GM19467 (cell line): ENCODE measurements at regions not wholly inside any gene's neighbourhood (a gene's known extent, or its start where the extent isn't known, plus 50 kb on each side); places are given as distances from the start of the nearest gene placed in this dataset.

Experiments
- ATAC-seq: cut with Tn5 transposase; IDR thresholded peaks from one replicate; pipeline ENCODE4 v1.9.1; 2021; ENCODE audit warnings: mild to moderate bottlenecking, moderate library complexity; ENCODE audit not compliant: unreplicated experiment

- ATAC-seq: no peak
Measured at GRCh38 chr6:1482381-1483166, 93.2 kb downstream of the FOXF2 start.

- no peak for ATAC-seq
Measured at GRCh38 chr6:1485678-1486077, 96.3 kb downstream of the FOXF2 start.

GRCh38 chr6:1486387-1486786 lies 97.0 kb downstream of the FOXF2 start:
- no peak for ATAC-seq

GRCh38 chr6:1487239-1487638 lies 97.9 kb downstream of the FOXF2 start:
- no peak for ATAC-seq

DNA sequence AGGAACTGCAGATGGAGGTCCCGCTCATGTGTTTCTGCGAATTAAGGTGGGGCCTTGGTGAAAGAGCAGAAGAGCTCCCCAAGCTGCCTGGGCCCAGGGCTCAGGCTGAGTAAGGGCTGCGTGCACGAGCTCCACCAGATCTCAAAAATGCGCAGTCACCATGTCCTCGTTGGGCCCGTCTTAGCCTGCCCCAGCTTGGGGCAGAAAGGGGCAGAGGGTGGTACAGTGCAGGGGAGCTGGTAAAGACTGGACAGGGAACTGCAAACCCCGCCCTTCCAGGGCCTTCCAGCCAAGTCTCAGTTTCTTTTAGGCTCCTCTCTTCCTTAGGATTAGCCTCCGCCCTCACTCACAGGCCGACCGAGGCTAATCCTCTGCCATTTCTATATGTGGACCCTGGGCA lies 101.6 kb downstream of the FOXF2 start:
- ATAC-seq: no peak

DNA sequence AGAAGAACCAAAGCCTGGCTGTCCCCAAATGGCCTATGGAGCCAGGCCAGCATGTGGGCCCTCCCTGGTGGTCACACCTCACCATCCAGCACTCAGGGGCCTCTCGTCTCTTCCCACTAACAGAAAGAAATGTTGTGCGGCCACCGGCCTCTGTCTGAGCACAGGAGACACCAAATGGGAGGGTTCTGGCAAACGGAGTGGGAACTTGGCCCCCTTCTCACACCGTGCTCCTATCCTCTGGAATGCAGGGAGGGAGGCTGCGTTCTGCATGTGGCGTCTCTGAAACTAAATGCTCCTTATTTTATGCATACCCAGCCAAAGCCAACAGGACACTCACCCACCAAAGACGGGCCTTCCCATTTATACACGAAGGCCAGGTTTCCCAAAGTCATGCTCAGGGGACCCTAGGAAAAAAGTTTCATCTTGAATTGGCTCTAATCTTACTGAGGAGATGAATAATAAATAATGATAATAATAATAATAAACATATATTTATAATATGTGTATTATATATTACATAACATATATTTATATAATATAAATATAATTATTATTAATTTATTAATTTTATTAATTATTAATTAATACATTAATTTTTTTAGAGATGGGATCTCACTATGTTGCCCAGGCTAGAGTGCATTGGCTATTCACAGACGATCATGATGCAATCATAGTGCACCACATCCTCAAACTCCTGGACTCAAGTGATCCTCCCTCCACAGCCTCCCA lies 102.4 kb downstream of the FOXF2 start:
- ATAC-seq: no peak

DNA sequence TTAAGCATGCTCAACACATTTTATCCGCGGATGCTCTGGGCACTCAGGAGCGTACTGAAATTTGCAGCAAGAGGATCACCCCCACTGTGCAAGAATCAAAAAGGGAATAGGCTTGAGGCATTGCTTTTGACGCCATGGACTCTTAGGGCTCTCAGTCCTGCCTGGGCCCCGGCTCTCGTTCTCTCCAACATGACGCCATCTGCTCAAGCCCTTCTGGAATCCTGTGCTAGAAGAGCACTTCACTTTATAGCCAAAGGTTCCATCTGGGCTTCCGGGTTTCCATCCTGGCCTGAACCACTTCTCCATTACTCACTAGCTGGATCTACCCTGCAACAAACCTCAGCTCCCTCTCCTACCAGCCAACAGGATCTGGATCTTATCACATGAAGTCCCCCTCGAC lies 105.3 kb downstream of the FOXF2 start:
- no peak for ATAC-seq

GRCh38 chr6:1495344-1495743 lies 106.0 kb downstream of the FOXF2 start:
- ATAC-seq: no peak

GRCh38 chr6:1496092-1496491 lies 106.7 kb downstream of the FOXF2 start:
- ATAC-seq: no peak

DNA sequence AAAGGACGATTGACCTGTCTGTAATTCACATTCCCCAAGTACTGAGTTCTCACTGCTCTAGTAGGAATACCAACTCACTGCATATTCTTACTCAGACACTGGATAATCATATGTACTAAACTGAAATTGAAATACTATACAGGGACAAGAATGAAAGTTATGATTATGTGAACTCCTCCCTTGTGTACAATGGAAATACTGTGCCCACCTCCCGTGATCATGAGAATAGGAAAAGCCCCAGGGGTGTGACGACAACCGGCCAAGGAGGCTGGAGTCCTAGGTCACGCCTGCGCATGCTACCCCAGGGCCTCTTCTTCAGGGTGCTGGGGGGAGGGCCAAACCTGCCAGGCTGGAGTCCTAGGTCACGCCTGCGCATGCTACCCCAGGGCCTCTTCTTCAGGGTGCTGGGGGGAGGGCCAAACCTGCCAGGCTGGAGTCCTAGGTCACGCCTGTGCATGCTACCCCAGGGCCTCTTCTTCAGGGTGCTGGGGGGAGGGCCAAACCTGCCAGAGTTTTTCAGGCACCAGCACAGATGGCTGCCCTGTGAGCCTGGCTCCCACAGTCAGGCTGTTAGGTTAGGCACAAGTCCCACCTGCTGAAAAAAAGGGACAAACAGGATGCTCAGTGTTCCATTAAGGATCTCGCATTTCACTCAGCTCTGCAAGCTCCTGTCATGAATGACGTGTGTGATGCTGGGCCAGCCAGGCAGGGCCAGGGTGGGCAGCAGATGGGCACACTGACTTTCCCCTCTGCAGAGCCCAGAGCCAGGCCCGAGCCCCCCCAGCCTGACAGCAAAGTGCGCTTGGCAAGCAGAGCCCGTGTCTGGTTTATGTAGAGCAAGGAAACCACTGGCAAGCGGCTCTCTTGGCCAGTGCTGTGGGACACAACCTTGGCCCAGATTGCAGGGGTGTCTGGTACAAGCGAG lies 107.7 kb downstream of the FOXF2 start:
- no peak for ATAC-seq

DNA sequence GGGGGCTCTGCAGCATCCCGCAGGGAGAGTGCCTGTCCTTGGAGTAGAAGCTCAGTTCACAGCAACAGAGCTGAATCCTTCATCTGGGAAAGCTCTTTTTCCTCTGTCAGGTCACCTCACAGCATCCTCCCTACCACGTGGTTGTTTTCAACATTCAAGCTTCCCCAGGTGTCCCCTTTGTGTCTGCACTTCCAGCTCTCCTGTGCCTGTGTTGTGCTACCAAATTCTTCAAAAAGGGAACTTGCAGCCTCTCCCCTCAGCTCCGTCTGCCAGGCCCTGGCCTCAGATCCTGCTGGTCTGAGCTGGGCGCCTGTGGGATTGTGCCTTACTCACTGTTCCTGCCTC lies 108.4 kb downstream of the FOXF2 start:
- no peak for ATAC-seq

GRCh38 chr6:1498491-1499113 lies 109.2 kb downstream of the FOXF2 start:
- ATAC-seq: no peak

DNA sequence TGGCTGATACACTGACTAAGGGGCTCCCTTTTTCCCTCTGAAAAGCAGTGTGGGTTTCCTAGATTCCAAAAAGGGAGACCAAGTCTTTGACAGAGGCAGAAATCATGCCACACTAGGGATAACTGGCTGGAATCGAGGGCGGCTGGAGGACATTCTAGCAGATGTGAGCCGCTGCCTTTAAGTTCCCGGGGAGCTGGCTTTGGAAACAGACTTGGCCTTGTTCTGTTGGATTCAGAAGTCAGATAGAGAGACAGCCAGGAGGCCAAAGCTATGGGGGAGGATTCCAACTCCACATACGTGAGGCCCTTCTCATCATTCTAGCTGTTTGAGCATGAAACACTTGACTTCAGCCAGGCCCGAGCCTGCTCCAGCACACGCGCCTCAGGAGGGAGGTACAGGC lies 109.9 kb upstream of the FOXC1 start:
- no peak for ATAC-seq

DNA sequence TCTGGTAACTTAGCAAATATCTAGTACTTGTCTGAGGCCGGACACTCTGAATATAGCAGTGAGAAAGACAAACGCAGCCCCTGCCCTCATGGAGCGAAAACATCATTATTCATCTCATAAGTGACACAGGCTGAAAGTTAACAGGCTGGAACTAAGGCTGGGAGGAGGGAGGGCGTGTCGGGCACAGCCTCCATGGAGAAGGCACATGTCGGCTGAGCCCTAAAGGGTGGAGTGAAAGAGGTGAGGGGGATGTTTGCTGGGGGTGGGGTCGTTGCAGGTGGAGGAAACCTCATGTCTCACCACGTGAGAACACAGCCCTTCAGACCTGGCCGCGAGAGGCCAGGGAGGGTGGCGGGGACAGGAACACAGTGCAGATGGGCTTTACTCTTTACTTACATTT lies 108.8 kb upstream of the FOXC1 start:
- no peak for ATAC-seq

- ATAC-seq: no peak
Measured at GRCh38 chr6:1502041-1502440, 107.7 kb upstream of the FOXC1 start.

- ATAC-seq: no peak
Measured at GRCh38 chr6:1503811-1504210, 105.9 kb upstream of the FOXC1 start.

- no peak for ATAC-seq
Measured at GRCh38 chr6:1504465-1504864, 105.2 kb upstream of the FOXC1 start.

- ATAC-seq: no peak
Measured at GRCh38 chr6:1507251-1507650, 102.5 kb upstream of the FOXC1 start.

- ATAC-seq: no peak
Measured at GRCh38 chr6:1509241-1509640, 100.5 kb upstream of the FOXC1 start.

- no peak for ATAC-seq
Measured at GRCh38 chr6:1510239-1510638, 99.5 kb upstream of the FOXC1 start.

GRCh38 chr6:1513215-1513780 lies 96.4 kb upstream of the FOXC1 start:
- no peak for ATAC-seq
